IMR-90 (cell line): ENCODE measurements at regions not wholly inside any gene's neighbourhood (a gene's known extent, or its start where the extent isn't known, plus 50 kb on each side); places are given as distances from the start of the nearest gene placed in this dataset.

Source experiments
- ATAC-seq: fragments of 200-7000 bp; cut with Tn5 transposase; 2 replicates; pipeline ENCODE4 v1.9.1; 2020; ENCODE audit warnings: low read depth, mild to moderate bottlenecking, moderate library complexity
- BruUV-seq: library from RNA; stranded (reverse); fragments of 400-500 nt; replicated peaks from 2 replicates; lab custom pipeline; 2021; lab: Mats Ljungman, UMichigan
- CTCF ChIA-PET: fragments of 300-600 bp; formaldehyde crosslinking; extraction: SDS; loops from one replicate; lab custom pipeline; 2021; ENCODE audit warnings: antibody characterized with exemption; lab: Yijun Ruan, JAX
- POLR2A ChIA-PET: fragments of 300-600 bp; sonication (Branson Sonifier 250); formaldehyde crosslinking; loops from one replicate; lab custom pipeline; 2022; ENCODE audit warnings: antibody characterized with exemption; ENCODE audit not compliant: unreplicated experiment; lab: Charles Lee
- DNase-seq: peaks from one replicate; pipeline ENCODE4 v3.0.0; 2013
- H2AFZ ChIP-seq: replicated peaks from 2 replicates; pipeline ENCODE3; 2013; ENCODE audit warnings: low read length, mild to moderate bottlenecking; ENCODE audit not compliant: poor library complexity
- H2AK5ac ChIP-seq: 2 replicates; pipeline ENCODE4 v1.6.1; 2013; ENCODE audit warnings: low read depth, low read length, inconsistent platforms
- H2AK9ac ChIP-seq: replicated peaks from 2 replicates; pipeline ENCODE3; 2013; ENCODE audit warnings: mild to moderate bottlenecking, low read depth, low read length, moderate library complexity; ENCODE audit not compliant: poor library complexity
- H2BK120ac ChIP-seq: 2 replicates; pipeline ENCODE4 v1.6.1; 2013; ENCODE audit warnings: low read depth, low read length, inconsistent platforms
- H2BK15ac ChIP-seq: 3 replicates; pipeline ENCODE4 v1.6.1; 2013; ENCODE audit warnings: low read depth, low read length, inconsistent platforms
- H2BK20ac ChIP-seq: 2 replicates; pipeline ENCODE4 v1.6.1; 2013; ENCODE audit warnings: low read depth, mild to moderate bottlenecking, inconsistent platforms, low read length, moderate library complexity
- H2BK5ac ChIP-seq: 2 replicates; pipeline ENCODE4 v1.6.1; 2013; ENCODE audit warnings: mild to moderate bottlenecking, low read depth, low read length, inconsistent platforms; ENCODE audit not compliant: poor library complexity, severe bottlenecking
- H3K14ac ChIP-seq: replicated peaks from 2 replicates; pipeline ENCODE4 v1.6.1; 2013; ENCODE audit warnings: low read depth, low read length, inconsistent platforms
- H3K18ac ChIP-seq: 2 replicates; pipeline ENCODE4 v1.6.1; 2013; ENCODE audit warnings: low read depth, low read length, control low read depth
- H3K23ac ChIP-seq: 2 replicates; pipeline ENCODE4 v1.6.1; 2013; ENCODE audit warnings: low read depth, low read length, inconsistent platforms
- H3K27ac ChIP-seq: 2 replicates; pipeline ENCODE4 v1.5.1; 2013; ENCODE audit warnings: mild to moderate bottlenecking, control low read depth, low read length; ENCODE audit not compliant: insufficient read depth
- H3K27me3 ChIP-seq: 2 replicates; pipeline ENCODE4 v1.6.1; 2013; ENCODE audit warnings: low read length; ENCODE audit not compliant: control insufficient read depth, insufficient read depth
- H3K36me3 ChIP-seq: 2 replicates; pipeline ENCODE4 v1.6.1; 2013; ENCODE audit warnings: low read length, mixed read lengths; ENCODE audit not compliant: control insufficient read depth, insufficient read depth
- H3K4ac ChIP-seq: 2 replicates; pipeline ENCODE4 v1.6.1; 2013; ENCODE audit warnings: low read depth, low read length, inconsistent platforms
- H3K4me1 ChIP-seq: 2 replicates; pipeline ENCODE4 v1.6.1; 2013; ENCODE audit warnings: low read length, mixed read lengths; ENCODE audit not compliant: control insufficient read depth, insufficient read depth
- H3K4me2 ChIP-seq: 2 replicates; pipeline ENCODE4 v1.6.1; 2013; ENCODE audit warnings: low read depth, mild to moderate bottlenecking, control low read depth, low read length, moderate library complexity
- H3K4me3 ChIP-seq: 2 replicates; pipeline ENCODE4 v1.5.1; 2013; ENCODE audit warnings: low read depth, mild to moderate bottlenecking, control low read depth, low read length, moderate library complexity; ENCODE audit not compliant: insufficient read depth
- H3K56ac ChIP-seq: 2 replicates; pipeline ENCODE4 v1.6.1; 2013; ENCODE audit warnings: low read length, inconsistent platforms; ENCODE audit not compliant: insufficient read depth; ENCODE audit errors: extremely low read depth
- H3K79me1 ChIP-seq, 2 experiments: 2 replicates each; pipeline ENCODE4 v1.6.1; 2013; ENCODE audit warnings: low read length in 2 of 2, inconsistent platforms in 1 of 2, low read depth in 1 of 2
- H3K9ac ChIP-seq: 2 replicates; pipeline ENCODE4 v1.6.1; 2013; ENCODE audit warnings: low read depth, low read length, control low read depth
- H3K9me1 ChIP-seq: 2 replicates; pipeline ENCODE4 v1.6.1; 2013; ENCODE audit warnings: low read length, inconsistent platforms; ENCODE audit not compliant: insufficient read depth
- H3K9me3 ChIP-seq: 2 replicates; pipeline ENCODE4 v1.6.1; 2013; ENCODE audit warnings: low read length; ENCODE audit not compliant: control insufficient read depth, insufficient read depth
- H4K20me1 ChIP-seq: 2 replicates; pipeline ENCODE4 v1.6.1; 2013; ENCODE audit warnings: low read length, inconsistent platforms; ENCODE audit not compliant: insufficient read depth
- H4K5ac ChIP-seq: 2 replicates; pipeline ENCODE4 v1.6.1; 2013; ENCODE audit warnings: mild to moderate bottlenecking, low read depth, low read length, control low read depth
- H4K8ac ChIP-seq, 2 experiments: 2 replicates each; pipeline ENCODE4 v1.6.1; 2013; ENCODE audit warnings: low read depth in 2 of 2, low read length in 2 of 2, control low read depth in 1 of 2, inconsistent platforms in 1 of 2
- H4K91ac ChIP-seq: 2 replicates; pipeline ENCODE4 v1.6.1; 2013; ENCODE audit warnings: low read depth, low read length, inconsistent platforms; ENCODE audit not compliant: insufficient read depth
- BHLHE40 ChIP-seq: fragments of 150-350 bp; IDR thresholded peaks from 2 replicates; pipeline ENCODE4 v1.6.1; 2016; ENCODE audit warnings: mild to moderate bottlenecking, low read depth, low read length
- CEBPB ChIP-seq: IDR thresholded peaks from 2 replicates; pipeline ENCODE4 v1.6.1; 2012; ENCODE audit warnings: low read depth, low read length, improper control_type of control experiment
- CHD1 ChIP-seq: IDR thresholded peaks from 2 replicates; pipeline ENCODE4 v1.6.1; 2012; ENCODE audit warnings: low read depth, low read length, improper control_type of control experiment
- CTCF ChIP-seq: conservative IDR thresholded peaks from 2 replicates; pipeline ENCODE4 v1.5.1; 2012; ENCODE audit warnings: mild to moderate bottlenecking, low read depth, low read length, improper control_type of control experiment
- FOS ChIP-seq: fragments of 150-350 bp; IDR thresholded peaks from 2 replicates; pipeline ENCODE4 v1.6.1; 2016; ENCODE audit warnings: low read depth, low read length
- MAFK ChIP-seq: IDR thresholded peaks from 2 replicates; pipeline ENCODE4 v1.6.1; 2012; ENCODE audit warnings: low read depth, low read length, improper control_type of control experiment
- MAZ ChIP-seq: IDR thresholded peaks from 2 replicates; pipeline ENCODE4 v1.6.1; 2012; ENCODE audit warnings: low read depth, mild to moderate bottlenecking, low read length, improper control_type of control experiment, moderate library complexity, borderline replicate concordance
- MXI1 ChIP-seq: IDR thresholded peaks from 2 replicates; pipeline ENCODE4 v1.6.1; 2012; ENCODE audit warnings: low read depth, mild to moderate bottlenecking, low read length, moderate library complexity, borderline replicate concordance
- NFE2L2 ChIP-seq: fragments of 150-350 bp; IDR thresholded peaks from 2 replicates; pipeline ENCODE4 v1.6.1; 2016; ENCODE audit warnings: low read depth, mild to moderate bottlenecking, low read length
- POLR2A ChIP-seq: IDR thresholded peaks from 2 replicates; pipeline ENCODE4 v1.6.1; 2012; ENCODE audit warnings: mild to moderate bottlenecking, low read depth, low read length
- RAD21 ChIP-seq: IDR thresholded peaks from 2 replicates; pipeline ENCODE4 v1.6.1; 2012; ENCODE audit warnings: low read length, improper control_type of control experiment
- RCOR1 ChIP-seq: IDR thresholded peaks from 2 replicates; pipeline ENCODE4 v1.6.1; 2012; ENCODE audit warnings: mild to moderate bottlenecking, low read length, improper control_type of control experiment; ENCODE audit not compliant: insufficient replicate concordance
- RFX5 ChIP-seq: IDR thresholded peaks from 2 replicates; pipeline ENCODE4 v1.8.0; 2012; ENCODE audit warnings: low read depth, mild to moderate bottlenecking, low read length, moderate library complexity
- SMC3 ChIP-seq: fragments of 150-350 bp; IDR thresholded peaks from 2 replicates; pipeline ENCODE4 v1.6.1; 2016; ENCODE audit warnings: low read depth, mild to moderate bottlenecking, antibody characterized with exemption, low read length, moderate library complexity
- USF2 ChIP-seq: fragments of 150-350 bp; IDR thresholded peaks from 2 replicates; pipeline ENCODE4 v1.6.1; 2017; ENCODE audit warnings: mild to moderate bottlenecking, antibody characterized with exemption, low read length, low read depth
- WGBS, 2 experiments: methylation state at CpG; one replicate each; pipeline versions ENCODE4 v1.1.5 to v1.1.7; 2013; ENCODE audit warnings: missing lambda C conversion rate in 2 of 2; ENCODE audit not compliant: insufficient read length in 1 of 2; ENCODE audit errors: extremely low coverage in 2 of 2; 5-methylcytosine and 5-hydroxymethylcytosine counted together
- dilution Hi-C: fragments of 300-500 bp; cut with HindIII; formaldehyde crosslinking; loops from one replicate; pipeline ENCODE4 v1.14.3; 2018; ENCODE audit warnings: low sequenced_read_pairs; ENCODE audit not compliant: unreplicated experiment
- in situ Hi-C: fragments of 300-500 bp; cut with MboI; formaldehyde crosslinking; loops from 3 replicates; pipeline ENCODE4 v1.14.3; 2019; ENCODE audit warnings: low sequenced_read_pairs, inconsistent platforms, mixed read lengths
- intact Hi-C: fragments of 100-400 bp; cut with micrococcal nuclease; formaldehyde crosslinking; loops from 2 replicates; pipeline ENCODE4 v1.10.0; 2022
- TF ChIP-seq, protein P1 (sequence below): fragments of 150-350 bp; IDR thresholded peaks from 2 replicates; pipeline ENCODE4 v1.6.1; 2016; ENCODE audit warnings: low read depth, mild to moderate bottlenecking, low read length, moderate library complexity, borderline replicate concordance

GRCh38 chr12:46920499-46920898 is 94.7 kb upstream of the SLC38A4 start:
- dilution Hi-C loops (no loop called here), intact Hi-C loops (no loop called here), in situ Hi-C loops (no loop called here)
- Histone ChIP-seq H4K5ac (no peak overlapping the region), H4K8ac (no peak overlapping the region), H2BK120ac (no peak overlapping the region), H2AFZ (no peak overlapping the region), H3K4me3 (no peak overlapping the region), H3K27me3 (no peaks in the 10 kb centered on the region), H2BK5ac (no peak overlapping the region), H3K4ac (no peak overlapping the region), H3K36me3 (no peaks in the 10 kb centered on the region), H3K18ac (no peak overlapping the region), H3K4me2 (no peak overlapping the region), H2AK5ac (no peak overlapping the region), H3K14ac (no peak overlapping the region), H2BK20ac (no peak overlapping the region), H4K91ac (no peak overlapping the region), H3K27ac (no peak overlapping the region), H3K9ac (no peak overlapping the region), H3K9me1 (peaks cover 4% of the 10 kb centered on the region; the same call in 1 of the 2 replicates), H3K56ac (no peak overlapping the region), H3K79me1 (no peaks in the 10 kb centered on the region), H3K23ac (no peak overlapping the region), H3K9me3 (no peaks in the 10 kb centered on the region), H3K4me1 (peaks cover 20% of the 10 kb centered on the region), H4K20me1 (no peaks in the 10 kb centered on the region; the same call in 1 of the 2 replicates), H2BK15ac (no peak overlapping the region), H2AK9ac (no peak overlapping the region)
- ATAC-seq: no peak
- DNase-seq: no peak
- no TSS peak for BruUV-seq
- TF ChIP-seq POLR2A (no peak), CHD1 (no peak), NFE2L2 (no peak), RAD21 (no peak), MAZ (no peak), FOS (no peak), RCOR1 (no peak), CEBPB (no peak), CTCF (no peak), SMC3 (no peak), RFX5 (no peak), BHLHE40 (no peak), USF2 (no peak), MXI1 (no peak), MAFK (no peak)
- TF ChIP-seq, protein P1, sequence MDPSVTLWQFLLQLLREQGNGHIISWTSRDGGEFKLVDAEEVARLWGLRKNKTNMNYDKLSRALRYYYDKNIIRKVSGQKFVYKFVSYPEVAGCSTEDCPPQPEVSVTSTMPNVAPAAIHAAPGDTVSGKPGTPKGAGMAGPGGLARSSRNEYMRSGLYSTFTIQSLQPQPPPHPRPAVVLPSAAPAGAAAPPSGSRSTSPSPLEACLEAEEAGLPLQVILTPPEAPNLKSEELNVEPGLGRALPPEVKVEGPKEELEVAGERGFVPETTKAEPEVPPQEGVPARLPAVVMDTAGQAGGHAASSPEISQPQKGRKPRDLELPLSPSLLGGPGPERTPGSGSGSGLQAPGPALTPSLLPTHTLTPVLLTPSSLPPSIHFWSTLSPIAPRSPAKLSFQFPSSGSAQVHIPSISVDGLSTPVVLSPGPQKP: no peak
- WGBS, 2 experiments: no CpG with 5 or more reads among the region's 1 CpG
- CTCF ChIA-PET: interaction anchor here (0.7 kb wide), 1 partner anchor 246 kb away, joined by 3 read pairs; no protein-coding TSS in a partner anchor
- POLR2A ChIA-PET: no interaction called here
